Uterus (tissue), 2 donors: ENCODE measurements at regions not wholly inside any gene's neighbourhood (a gene's known extent, or its start where the extent isn't known, plus 50 kb on each side); places are given as distances from the start of the nearest gene placed in this dataset.

Experiments
- CTCF ChIP-seq, 4 experiments: fragments of 200-600 bp in 2 of 4; fragments of 450-650 bp in 2 of 4; sonication (generic) in 2 of 4; IDR thresholded peaks; one replicate each; pipeline ENCODE4 v1.5.1; 2016 to 2019; ENCODE audit warnings: antibody characterized with exemption in 4 of 4, mild to moderate bottlenecking in 2 of 4, moderate library complexity in 1 of 4
- POLR2A ChIP-seq, 2 donors: fragments of 450-650 bp; IDR thresholded peaks; one replicate each; pipeline ENCODE4 v1.6.1; 2016; ENCODE audit warnings: antibody characterized with exemption in 2 of 2, mild to moderate bottlenecking in 1 of 2, moderate library complexity in 1 of 2

GRCh38 chr2:122422384-122422991, 667.0 kb downstream of the TSN start:
- TF ChIP-seq CTCF (IDR thresholded peaks at IDR 0.05) (no peak), POLR2A (IDR thresholded peaks at IDR 0.05) (no peak)
